ENCODE measurements at regions not wholly inside any gene's neighbourhood (a gene's known extent, or its start where the extent isn't known, plus 50 kb on each side); places are given as distances from the start of the nearest gene placed in this dataset.

DNA sequence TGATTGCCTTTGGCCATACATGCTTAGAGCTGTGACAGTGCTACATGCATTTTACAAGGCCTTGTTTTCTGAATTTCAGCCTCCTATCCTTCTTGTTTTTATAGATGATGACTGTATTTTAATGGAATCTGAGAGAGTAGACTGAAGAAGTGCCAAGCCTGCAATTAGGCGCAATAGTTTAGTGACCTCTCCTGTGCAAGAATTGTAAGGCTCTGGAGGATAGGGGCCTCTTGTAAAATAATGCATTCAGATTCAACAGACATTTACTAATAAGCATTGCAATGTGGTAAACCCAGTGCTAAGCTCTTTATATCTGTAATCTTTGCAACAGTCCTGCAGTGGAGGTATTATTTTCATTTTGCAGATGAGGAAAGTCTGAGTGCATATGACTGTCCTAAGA lies 105.5 kb downstream of the TDRD15 start:
- ChIA-PET POLR2A (no interaction called here), CTCF (no interaction called here), RAD21 (ENCODE audit: low non-redundant PET in 1 of 2, low total read pairs in 2 of 2, uncharacterized antibody in 2 of 2, unreplicated experiment in 2 of 2) (no interaction called here)
- DNase-seq (ENCODE audit: low read depth, low spot score) (no peak), ATAC-seq (no peak)
- H3K27me3 ChIP-seq (ENCODE audit: insufficient read depth, low read length) = no peaks in the 10 kb centered on the region
- intact Hi-C loops (cut with micrococcal nuclease) = no loop called here
- BruUV-seq (replicated peaks) = no TSS peak
- no peak overlapping the region for H3K4me2 ChIP-seq (ENCODE audit: low read length)
- no peak for TF ChIP-seq YY1 (IDR thresholded peaks at IDR 0.05; ENCODE audit: extremely low read depth, insufficient replicate concordance, low read depth, low read length)
- TF ChIP-seq POLR2AphosphoS5 (IDR thresholded peaks at IDR 0.05; ENCODE audit: low read depth, low read length) = no peak
- no peak for TF ChIP-seq JUND (IDR thresholded peaks at IDR 0.05)
- TF ChIP-seq ZFX (IDR thresholded peaks at IDR 0.05) = no peak
- no peak for TF ChIP-seq FOSL1 (IDR thresholded peaks at IDR 0.05; ENCODE audit: low read depth)
- no peaks in the 10 kb centered on the region for H3K4me1 ChIP-seq (ENCODE audit: control insufficient read depth in 1 of 2, insufficient read depth in 2 of 2, low read length in 2 of 2)
- no peak overlapping the region for H3K4me3 ChIP-seq (replicated peaks in 1 of 2; ENCODE audit: low read depth in 1 of 2, low read length in 2 of 2)
- H3K9me2 ChIP-seq (ENCODE audit: insufficient read depth) = no peaks in the 10 kb centered on the region
- no peaks in the 10 kb centered on the region for H3K9me3 ChIP-seq (ENCODE audit: control insufficient read depth in 1 of 2, insufficient read depth in 1 of 2, low read depth in 1 of 2, low read length in 2 of 2)
- no peak overlapping the region for H3K9ac ChIP-seq (ENCODE audit: low read length)
- H2AFZ ChIP-seq (ENCODE audit: low read depth, low read length, poor library complexity, severe bottlenecking) = no peak overlapping the region
- no peaks in the 10 kb centered on the region for H3K36me3 ChIP-seq (ENCODE audit: control insufficient read depth in 1 of 2, insufficient read depth in 2 of 2, low read length in 2 of 2)
- H4K20me1 ChIP-seq (ENCODE audit: insufficient read depth) = no peaks in the 10 kb centered on the region
- no peaks in the 10 kb centered on the region for H3K79me2 ChIP-seq (ENCODE audit: insufficient read depth, low read length)
- no peak overlapping the region for H3K27ac ChIP-seq (ENCODE audit: low read depth, low read length)

DNA sequence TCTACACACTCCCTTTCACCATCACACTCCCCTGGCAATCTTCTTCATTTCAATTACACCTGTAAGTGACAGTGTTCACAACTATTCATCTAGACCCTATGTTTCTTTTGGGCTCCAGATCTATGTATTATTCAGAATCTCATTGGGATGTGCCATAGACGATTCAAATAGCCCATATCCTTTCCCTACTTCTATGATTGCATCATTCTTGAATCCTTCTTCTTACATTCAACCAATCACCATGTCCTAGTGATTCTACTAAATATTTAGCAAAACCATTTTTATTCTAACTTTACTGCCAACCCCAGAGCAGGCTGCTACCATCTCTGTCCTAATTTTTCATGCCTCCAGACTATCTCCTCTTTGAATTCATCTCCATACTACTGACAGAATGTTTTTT lies 106.4 kb downstream of the TDRD15 start:
- Histone ChIP-seq H3K36me3 (ENCODE audit: control insufficient read depth in 1 of 2, insufficient read depth in 2 of 2, low read length in 2 of 2) (no peaks in the 10 kb centered on the region), H3K27me3 (ENCODE audit: insufficient read depth, low read length) (no peaks in the 10 kb centered on the region), H3K79me2 (ENCODE audit: insufficient read depth, low read length) (no peaks in the 10 kb centered on the region), H3K4me1 (ENCODE audit: control insufficient read depth in 1 of 2, insufficient read depth in 2 of 2, low read length in 2 of 2) (no peaks in the 10 kb centered on the region), H3K27ac (ENCODE audit: low read depth, low read length) (no peak overlapping the region), H3K9me2 (ENCODE audit: insufficient read depth) (no peaks in the 10 kb centered on the region), H2AFZ (ENCODE audit: low read depth, low read length, poor library complexity, severe bottlenecking) (no peak overlapping the region), H3K9me3 (ENCODE audit: control insufficient read depth in 1 of 2, insufficient read depth in 1 of 2, low read depth in 1 of 2, low read length in 2 of 2) (no peaks in the 10 kb centered on the region), H3K4me3 (replicated peaks in 1 of 2; ENCODE audit: low read depth in 1 of 2, low read length in 2 of 2) (no peak overlapping the region), H4K20me1 (ENCODE audit: insufficient read depth) (no peaks in the 10 kb centered on the region), H3K9ac (ENCODE audit: low read length) (no peak overlapping the region), H3K4me2 (ENCODE audit: low read length) (no peak overlapping the region)
- DNase-seq (ENCODE audit: low read depth, low spot score) = no peak
- ChIA-PET POLR2A (no interaction called here), CTCF (no interaction called here), RAD21 (ENCODE audit: low non-redundant PET in 1 of 2, low total read pairs in 2 of 2, uncharacterized antibody in 2 of 2, unreplicated experiment in 2 of 2) (no interaction called here)
- TF ChIP-seq ZBTB33 (IDR thresholded peaks at IDR 0.05; ENCODE audit: extremely low read depth, insufficient replicate concordance, low read length) = no peak
- no peak for TF ChIP-seq POLR2A (IDR thresholded peaks at IDR 0.05; ENCODE audit: borderline replicate concordance, extremely low read depth, insufficient read depth, insufficient read length)
- TF ChIP-seq SP1 (IDR thresholded peaks at IDR 0.05; ENCODE audit: low read depth) = no peak
- TF ChIP-seq MAX (IDR thresholded peaks at IDR 0.05) = no peak
- no peak for TF ChIP-seq CBX3 (IDR thresholded peaks at IDR 0.05; ENCODE audit: low read depth)
- TF ChIP-seq, protein P1, sequence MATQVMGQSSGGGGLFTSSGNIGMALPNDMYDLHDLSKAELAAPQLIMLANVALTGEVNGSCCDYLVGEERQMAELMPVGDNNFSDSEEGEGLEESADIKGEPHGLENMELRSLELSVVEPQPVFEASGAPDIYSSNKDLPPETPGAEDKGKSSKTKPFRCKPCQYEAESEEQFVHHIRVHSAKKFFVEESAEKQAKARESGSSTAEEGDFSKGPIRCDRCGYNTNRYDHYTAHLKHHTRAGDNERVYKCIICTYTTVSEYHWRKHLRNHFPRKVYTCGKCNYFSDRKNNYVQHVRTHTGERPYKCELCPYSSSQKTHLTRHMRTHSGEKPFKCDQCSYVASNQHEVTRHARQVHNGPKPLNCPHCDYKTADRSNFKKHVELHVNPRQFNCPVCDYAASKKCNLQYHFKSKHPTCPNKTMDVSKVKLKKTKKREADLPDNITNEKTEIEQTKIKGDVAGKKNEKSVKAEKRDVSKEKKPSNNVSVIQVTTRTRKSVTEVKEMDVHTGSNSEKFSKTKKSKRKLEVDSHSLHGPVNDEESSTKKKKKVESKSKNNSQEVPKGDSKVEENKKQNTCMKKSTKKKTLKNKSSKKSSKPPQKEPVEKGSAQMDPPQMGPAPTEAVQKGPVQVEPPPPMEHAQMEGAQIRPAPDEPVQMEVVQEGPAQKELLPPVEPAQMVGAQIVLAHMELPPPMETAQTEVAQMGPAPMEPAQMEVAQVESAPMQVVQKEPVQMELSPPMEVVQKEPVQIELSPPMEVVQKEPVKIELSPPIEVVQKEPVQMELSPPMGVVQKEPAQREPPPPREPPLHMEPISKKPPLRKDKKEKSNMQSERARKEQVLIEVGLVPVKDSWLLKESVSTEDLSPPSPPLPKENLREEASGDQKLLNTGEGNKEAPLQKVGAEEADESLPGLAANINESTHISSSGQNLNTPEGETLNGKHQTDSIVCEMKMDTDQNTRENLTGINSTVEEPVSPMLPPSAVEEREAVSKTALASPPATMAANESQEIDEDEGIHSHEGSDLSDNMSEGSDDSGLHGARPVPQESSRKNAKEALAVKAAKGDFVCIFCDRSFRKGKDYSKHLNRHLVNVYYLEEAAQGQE (IDR thresholded peaks at IDR 0.05; ENCODE audit: low read depth) = no peak
- no peak for TF ChIP-seq TCF7L2 (IDR thresholded peaks at IDR 0.05; ENCODE audit: borderline replicate concordance, extremely low read depth, insufficient read depth, insufficient read length)
- no peak for TF ChIP-seq SRF (IDR thresholded peaks at IDR 0.05; ENCODE audit: low read depth)
- no peak for TF ChIP-seq ATF3 (IDR thresholded peaks at IDR 0.05)
- TF ChIP-seq ZFX (IDR thresholded peaks at IDR 0.05) = no peak
- no peak for TF ChIP-seq YY1 (IDR thresholded peaks at IDR 0.05; ENCODE audit: extremely low read depth, insufficient replicate concordance, low read depth, low read length)
- intact Hi-C loops (cut with micrococcal nuclease) = no loop called here
- no peak for ATAC-seq
- no TSS peak for BruUV-seq (replicated peaks)
